ENCODE measurements at regions not wholly inside any gene's neighbourhood (a gene's known extent, or its start where the extent isn't known, plus 50 kb on each side); places are given as distances from the start of the nearest gene placed in this dataset.

DNA sequence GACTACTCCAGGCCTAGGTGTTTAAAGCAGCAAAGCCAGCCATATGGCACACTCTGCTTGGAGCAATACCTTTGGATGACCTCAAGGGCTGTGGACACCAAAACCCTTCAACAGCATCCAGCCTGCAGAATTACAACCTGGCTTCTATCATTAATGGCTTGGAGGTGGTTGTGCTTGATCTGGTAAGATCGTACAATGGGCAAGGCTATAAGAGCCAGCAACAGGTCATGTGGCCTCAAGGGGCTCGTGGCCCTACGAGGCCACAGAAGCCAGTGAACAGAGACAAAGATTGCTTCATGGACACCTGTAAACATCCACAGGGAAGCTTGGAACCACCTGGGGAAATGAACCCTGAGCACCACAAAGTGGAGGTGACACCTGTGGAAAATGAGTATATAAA, 657.3 kb downstream of the BCL11B start:
- no peak overlapping the region for H3K4me3 Mint-ChIP-seq
- Histone ChIP-seq H3K4me1 (ENCODE audit: control insufficient read depth, insufficient read depth, low read length) (no peaks in the 10 kb centered on the region), H3K27ac (ENCODE audit: low read length) (no peak overlapping the region), H3K9me3 (ENCODE audit: control insufficient read depth, insufficient read depth, low read length) (no peaks in the 10 kb centered on the region), H3K36me3 (ENCODE audit: control insufficient read depth, insufficient read depth, low read length) (no peaks in the 10 kb centered on the region), H3K27me3 (ENCODE audit: control insufficient read depth, insufficient read depth, low read length) (no peaks in the 10 kb centered on the region), H3K4me3 (ENCODE audit: low read length) (no peak overlapping the region)
- 91% methylated on average over 3 of the region's 3 CpGs for WGBS (ENCODE audit: insufficient coverage)
- intact Hi-C loops (cut with micrococcal nuclease) = no loop called here
- no peak overlapping the region for H3K27ac Mint-ChIP-seq
- no peak for TF ChIP-seq CTCF (IDR thresholded peaks at IDR 0.05)
- H3K4me1 Mint-ChIP-seq = no peaks in the 10 kb centered on the region
- no peak for ATAC-seq
- DNase-seq = no peak
- H3K9me3 Mint-ChIP-seq = no peaks in the 10 kb centered on the region
- H3K27me3 Mint-ChIP-seq (ENCODE audit: low read depth in 2 of 2) = peaks cover 11 to 19% of the 10 kb centered on the region in 2 donors
- H3K36me3 Mint-ChIP-seq = no peaks in the 10 kb centered on the region

DNA sequence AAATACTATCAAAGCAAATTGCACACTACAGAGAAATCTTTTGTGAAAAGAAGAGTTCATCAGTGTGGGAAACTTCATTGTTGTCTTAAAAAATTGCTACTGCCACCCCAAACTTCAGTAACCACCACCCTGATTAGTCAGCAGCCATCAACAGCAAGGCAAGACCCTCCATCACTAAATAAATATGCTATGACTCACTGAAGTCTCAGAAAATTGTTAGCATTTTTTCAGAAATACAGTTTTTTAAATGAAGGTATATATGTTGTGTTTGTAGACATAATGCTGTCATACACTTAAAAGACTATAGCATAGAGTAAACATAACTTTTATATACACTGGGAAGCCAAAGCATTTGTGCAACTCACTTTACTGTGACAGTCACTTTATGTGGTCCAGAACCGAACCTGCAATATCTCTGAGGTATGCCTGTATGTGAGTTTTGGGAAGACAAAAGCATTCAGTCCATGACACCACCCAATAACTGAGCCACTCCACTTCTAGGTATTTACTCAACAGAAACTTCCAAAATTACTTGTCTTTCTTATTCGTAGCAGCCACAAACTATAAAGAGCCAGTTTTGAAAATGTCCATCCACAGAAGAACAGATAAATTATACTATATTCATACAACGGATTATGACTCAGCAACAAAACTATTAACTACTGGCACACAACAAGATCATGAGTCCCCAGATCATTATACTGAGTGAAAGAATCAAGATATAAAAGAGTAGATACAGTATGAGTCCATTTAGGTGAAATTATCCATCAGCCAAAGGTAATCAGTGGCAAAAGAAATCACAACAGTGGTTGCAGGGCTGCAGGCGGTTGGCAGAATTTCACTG, 649.6 kb downstream of the BCL11B start:
- H3K27ac ChIP-seq (ENCODE audit: low read length) = no peak overlapping the region
- peaks cover 12 to 33% of the 10 kb centered on the region in 2 donors for H3K27me3 Mint-ChIP-seq (ENCODE audit: low read depth in 2 of 2)
- H3K27me3 ChIP-seq (ENCODE audit: control insufficient read depth, insufficient read depth, low read length) = no peaks in the 10 kb centered on the region
- no peak overlapping the region for H3K27ac Mint-ChIP-seq
- H3K36me3 Mint-ChIP-seq = no peaks in the 10 kb centered on the region
- H3K9me3 ChIP-seq (ENCODE audit: control insufficient read depth, insufficient read depth, low read length) = peaks cover 2% of the 10 kb centered on the region
- TF ChIP-seq CTCF (IDR thresholded peaks at IDR 0.05) = no peak
- no peaks in the 10 kb centered on the region for H3K36me3 ChIP-seq (ENCODE audit: control insufficient read depth, insufficient read depth, low read length)
- no peaks in the 10 kb centered on the region for H3K4me1 ChIP-seq (ENCODE audit: control insufficient read depth, insufficient read depth, low read length)
- H3K4me1 Mint-ChIP-seq = no peaks in the 10 kb centered on the region
- ATAC-seq (no peak), DNase-seq (no peak)
- 56% methylated on average over 2 of the region's 4 CpGs for WGBS (ENCODE audit: insufficient coverage)
- no peak overlapping the region for H3K4me3 Mint-ChIP-seq
- H3K9me3 Mint-ChIP-seq = no peaks in the 10 kb centered on the region
- H3K4me3 ChIP-seq (ENCODE audit: low read length) = no peak overlapping the region
- intact Hi-C loops (cut with micrococcal nuclease) = no loop called here

- 95% methylated on average over 14 of the region's 14 CpGs for WGBS (ENCODE audit: insufficient coverage)
- Histone ChIP-seq H3K36me3 (ENCODE audit: control insufficient read depth, insufficient read depth, low read length) (no peaks in the 10 kb centered on the region), H3K4me1 (ENCODE audit: control insufficient read depth, insufficient read depth, low read length) (no peaks in the 10 kb centered on the region), H3K27me3 (ENCODE audit: control insufficient read depth, insufficient read depth, low read length) (no peaks in the 10 kb centered on the region), H3K4me3 (ENCODE audit: low read length) (no peak overlapping the region), H3K9me3 (ENCODE audit: control insufficient read depth, insufficient read depth, low read length) (peaks cover 2% of the 10 kb centered on the region), H3K27ac (ENCODE audit: low read length) (no peak overlapping the region)
- peaks cover 13 to 29% of the 10 kb centered on the region in 2 donors for H3K27me3 Mint-ChIP-seq (ENCODE audit: low read depth in 2 of 2)
- ATAC-seq = no peak
- H3K4me3 Mint-ChIP-seq = no peak overlapping the region
- no peaks in the 10 kb centered on the region for H3K4me1 Mint-ChIP-seq
- no peak for DNase-seq
- no peak for TF ChIP-seq CTCF (IDR thresholded peaks at IDR 0.05)
- peaks cover 0 to 5% of the 10 kb centered on the region in 2 donors for H3K9me3 Mint-ChIP-seq
- no peak overlapping the region for H3K27ac Mint-ChIP-seq
- intact Hi-C loops (cut with micrococcal nuclease) = no loop called here
- no peaks in the 10 kb centered on the region for H3K36me3 Mint-ChIP-seq
Measured at GRCh38 chr14:98623788-98624415, 648.1 kb downstream of the BCL11B start.
